Suprapubic skin (tissue), 3 donors: ENCODE measurements at regions not wholly inside any gene's neighbourhood (a gene's known extent, or its start where the extent isn't known, plus 50 kb on each side); places are given as distances from the start of the nearest gene placed in this dataset.

ENCODE experiments used
- CTCF ChIP-seq, 2 donors: fragments of 200-600 bp in 1 of 2; fragments of 450-650 bp in 1 of 2; sonication (generic) in 1 of 2; IDR thresholded peaks; one replicate each; pipeline ENCODE4 v1.5.1; 2016 to 2019; ENCODE audit warnings: antibody characterized with exemption in 2 of 2, mild to moderate bottlenecking in 1 of 2, moderate library complexity in 1 of 2
- EP300 ChIP-seq: sonication (generic); formaldehyde crosslinking; IDR thresholded peaks from one replicate; pipeline ENCODE4 v1.6.1; 2017; ENCODE audit warnings: antibody characterized with exemption
- POLR2A ChIP-seq, 2 donors: fragments of 450-650 bp; IDR thresholded peaks; one replicate each; pipeline ENCODE4 v1.6.1; 2017; ENCODE audit warnings: antibody characterized with exemption in 2 of 2, mild to moderate bottlenecking in 2 of 2, moderate library complexity in 2 of 2

GRCh38 chr4:144209491-144209890 lies 69.0 kb upstream of the GYPA start:
- TF ChIP-seq CTCF (IDR thresholded peaks at IDR 0.05): no peak
- no peak for TF ChIP-seq POLR2A (IDR thresholded peaks at IDR 0.05)
- no peak for TF ChIP-seq EP300
